Stomach (tissue), 4 donors: ENCODE measurements at regions not wholly inside any gene's neighbourhood (a gene's known extent, or its start where the extent isn't known, plus 50 kb on each side); places are given as distances from the start of the nearest gene placed in this dataset.

Source experiments
- CTCF ChIP-seq, 7 experiments: fragments of 450-650 bp in 4 of 7; fragments of 200-600 bp in 3 of 7; sonication (generic) in 3 of 7; IDR thresholded peaks; one replicate each; pipeline ENCODE4 v1.5.1; 2016 to 2019; ENCODE audit warnings: antibody characterized with exemption in 7 of 7, control low read depth in 2 of 7, mild to moderate bottlenecking in 1 of 7
- POLR2A ChIP-seq, 4 donors: fragments of 450-650 bp; IDR thresholded peaks; one replicate each; pipeline ENCODE4 v1.6.1; 2016; ENCODE audit warnings: antibody characterized with exemption in 4 of 4, control low read depth in 2 of 4, mild to moderate bottlenecking in 1 of 4, moderate library complexity in 1 of 4
- POLR2AphosphoS5 ChIP-seq, 3 donors: sonication (generic); formaldehyde crosslinking; IDR thresholded peaks; one replicate each; pipeline ENCODE4 v1.6.1; 2016; ENCODE audit warnings: antibody characterized with exemption in 3 of 3

- TF ChIP-seq CTCF (IDR thresholded peaks at IDR 0.05): no peak
- TF ChIP-seq POLR2A (IDR thresholded peaks at IDR 0.05): no peak
- TF ChIP-seq POLR2AphosphoS5 (IDR thresholded peaks at IDR 0.05): no peak
These were observed 1257.2 kb downstream of the UQCRFS1 start for GRCh38 chr19:27955485-27956480.
